Panc1 (cell line): ENCODE measurements at regions not wholly inside any gene's neighbourhood (a gene's known extent, or its start where the extent isn't known, plus 50 kb on each side); places are given as distances from the start of the nearest gene placed in this dataset.

Experiments used
- ATAC-seq: fragments of 200-7000 bp; cut with Tn5 transposase; 2 replicates; pipeline ENCODE4 v1.9.1; 2020; ENCODE audit warnings: mild to moderate bottlenecking, moderate library complexity
- BruUV-seq: library from RNA; stranded (reverse); fragments of 400-500 nt; replicated peaks from 2 replicates; lab custom pipeline; 2021; lab: Mats Ljungman, UMichigan
- CTCF ChIA-PET: fragments of 300-600 bp; sonication (Branson Sonifier 250); formaldehyde crosslinking; loops from one replicate; lab custom pipeline; 2022; ENCODE audit warnings: antibody characterized with exemption; lab: Charles Lee
- POLR2A ChIA-PET: fragments of 300-600 bp; sonication (Branson Sonifier 250); formaldehyde crosslinking; loops from one replicate; lab custom pipeline; 2022; ENCODE audit warnings: antibody characterized with exemption; lab: Charles Lee
- DNase-seq: peaks from one replicate; pipeline ENCODE4 v3.0.0-alpha.2; 2010; ENCODE audit warnings: low read depth, low spot score
- H3K27ac ChIP-seq: 2 replicates; pipeline ENCODE4 v1.5.1; 2011; ENCODE audit warnings: mild to moderate bottlenecking, low read length, inconsistent platforms
- H3K27me3 ChIP-seq: fragments of 200-500 bp; sonication (Bioruptor generic); 2 replicates; pipeline ENCODE4 v1.6.0; 2014; ENCODE audit warnings: low read length, inconsistent platforms; ENCODE audit not compliant: control insufficient read depth, insufficient read depth
- H3K36me3 ChIP-seq: fragments of 200-500 bp; sonication (Bioruptor generic); 2 replicates; pipeline ENCODE4 v1.5.1; 2014; ENCODE audit warnings: inconsistent platforms, mild to moderate bottlenecking, low read length, moderate library complexity; ENCODE audit not compliant: control insufficient read depth, insufficient read depth
- H3K4me1 ChIP-seq: 2 replicates; pipeline ENCODE4 v1.5.1; 2011; ENCODE audit warnings: inconsistent platforms, mild to moderate bottlenecking, low read length, moderate library complexity; ENCODE audit not compliant: control insufficient read depth, insufficient read depth
- H3K4me3 ChIP-seq, 2 experiments: 2 replicates each; pipeline ENCODE4 v1.5.1; 2011 to 2012; ENCODE audit warnings: low read depth in 2 of 2, low read length in 2 of 2, mild to moderate bottlenecking in 2 of 2, inconsistent platforms in 1 of 2, moderate library complexity in 1 of 2
- H3K9me3 ChIP-seq: fragments of 200-500 bp; sonication (Bioruptor generic); 2 replicates; pipeline ENCODE4 v1.5.1; 2014; ENCODE audit warnings: low read depth, mild to moderate bottlenecking, inconsistent platforms, low read length, moderate library complexity; ENCODE audit not compliant: control insufficient read depth, insufficient read depth
- CTCF ChIP-seq: fragments of 450-650 bp; IDR thresholded peaks from 2 replicates; pipeline ENCODE4 v1.5.1; 2017; ENCODE audit warnings: mild to moderate bottlenecking
- POLR2AphosphoS5 ChIP-seq: IDR thresholded peaks from 2 replicates; pipeline ENCODE4 v1.6.1; 2012; ENCODE audit warnings: mild to moderate bottlenecking, low read depth, low read length, moderate library complexity
- REST ChIP-seq, 2 experiments: IDR thresholded peaks; 2 replicates each; pipeline ENCODE4 v1.6.1; 2011 to 2012; ENCODE audit warnings: low read depth in 2 of 2, control low read depth in 1 of 2, low read length in 1 of 2, mild to moderate bottlenecking in 1 of 2, moderate library complexity in 1 of 2; ENCODE audit not compliant: insufficient read depth in 1 of 2
- SIN3A ChIP-seq: IDR thresholded peaks from 2 replicates; pipeline ENCODE4 v1.6.1; 2012; ENCODE audit warnings: low read depth, mild to moderate bottlenecking, low read length, moderate library complexity, borderline replicate concordance; ENCODE audit not compliant: insufficient read depth
- TCF7L2 ChIP-seq: IDR thresholded peaks from 2 replicates; pipeline ENCODE4 v1.6.1; 2011; ENCODE audit warnings: mild to moderate bottlenecking, low read depth, low read length, inconsistent platforms
- in situ Hi-C: cut with HindIII; loops from 2 replicates; pipeline ENCODE4 v1.10.0; 2016; ENCODE audit warnings: low sequenced_read_pairs, low pct_unique_long_range_greater_than_20kb
- intact Hi-C: fragments of 100-400 bp; cut with micrococcal nuclease; formaldehyde crosslinking; loops from one replicate; pipeline ENCODE4 v1.10.0; 2022; ENCODE audit not compliant: unreplicated experiment

DNA sequence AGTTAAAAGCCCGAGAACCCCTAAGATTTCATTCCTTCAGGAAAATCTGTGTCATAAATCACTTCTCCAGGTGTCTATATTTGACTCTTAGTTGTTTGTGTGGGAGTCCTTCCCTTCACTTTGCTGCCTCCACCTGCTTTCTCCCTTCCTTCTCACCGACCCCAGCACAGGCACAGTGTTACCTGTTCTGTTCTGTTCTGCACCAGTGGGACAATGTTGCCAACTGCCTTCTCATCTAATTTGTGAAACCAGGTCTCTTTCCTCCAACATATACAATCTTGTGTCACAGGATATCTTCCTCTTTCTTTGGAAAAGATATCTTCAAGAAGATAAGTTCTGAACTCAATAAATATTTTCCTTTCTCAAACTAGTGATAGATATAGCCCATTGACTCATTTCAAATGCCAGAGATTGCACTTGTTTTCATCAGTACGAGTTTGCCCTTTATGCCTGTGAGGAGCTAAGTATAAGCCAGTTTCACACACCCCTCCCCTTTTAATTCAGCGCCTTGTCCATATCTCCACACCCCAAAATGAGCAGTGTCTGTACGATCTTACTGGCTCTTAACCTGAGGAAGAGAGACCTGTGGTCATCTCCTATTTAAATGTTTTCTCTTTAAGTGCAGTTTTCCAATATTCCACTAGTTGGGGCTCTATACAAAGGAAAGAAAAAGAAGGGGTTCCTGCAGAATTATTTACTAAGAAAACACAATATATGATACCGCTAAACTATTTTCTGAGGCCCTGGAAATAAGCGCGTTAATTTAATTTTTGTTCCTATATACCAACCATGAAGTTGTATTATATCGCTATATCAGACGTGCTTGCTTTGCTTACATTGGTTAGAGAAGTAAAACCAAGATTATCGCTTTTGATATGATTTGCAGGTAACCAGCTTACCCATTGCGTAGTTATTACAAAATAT, 81.6 kb upstream of the PREP start:
- Histone ChIP-seq H3K36me3 (no peaks in the 10 kb centered on the region), H3K27me3 (no peaks in the 10 kb centered on the region), H3K27ac (peak overlapping the region; percentile 84), H3K4me1 (peaks cover 35% of the 10 kb centered on the region), H3K9me3 (no peaks in the 10 kb centered on the region), H3K4me3 (no peak overlapping the region)
- ATAC-seq (peak; percentile 74), DNase-seq (peak; percentile 55)
- TF ChIP-seq TCF7L2 (no peak), CTCF (peak; percentile 97), REST (IDR thresholded peaks at IDR 0.05; ENCODE audit: insufficient read depth in 1 of 2, low read depth in 2 of 2, low read length in 1 of 2) (no peak), SIN3A (no peak), POLR2AphosphoS5 (no peak)
- intact Hi-C loops (loop anchor here (2.0 to 10.0 kb wide), 5 partner anchors 52 to 816 kb away; partner anchors contain the start of gene PRDM1), in situ Hi-C loops (no loop called here)
- ChIA-PET CTCF (interaction anchor here (1.0 kb wide), 1 partner anchor 739 kb away, joined by 3 read pairs; no protein-coding TSS in a partner anchor), POLR2A (interaction anchor here (0.6 to 0.7 kb wide), 2 partner anchors 191 to 941 kb away, joined by 3 to 5 read pairs; no protein-coding TSS in a partner anchor)
- no TSS peak for BruUV-seq

- ChIA-PET CTCF (interaction anchor here (0.7 to 1.3 kb wide), 2 partner anchors 50 to 52 kb away, joined by 4 to 7 read pairs; no protein-coding TSS in a partner anchor), POLR2A (interaction anchor here (0.7 kb wide), 1 partner anchor 942 kb away, joined by 3 read pairs; no protein-coding TSS in a partner anchor)
- ATAC-seq (peak; percentile 80), DNase-seq (no peak)
- peak overlapping the region; percentile 84 for H3K27ac ChIP-seq
- in situ Hi-C loops (no loop called here), intact Hi-C loops (loop anchor here (5.0 to 10.0 kb wide), 3 partner anchors 51 to 601 kb away; partner anchors contain the start of gene PRDM1)
- TF ChIP-seq TCF7L2 = peak; percentile 88
- TF ChIP-seq POLR2AphosphoS5 = no peak
- TF ChIP-seq CTCF = no peak
- TF ChIP-seq REST (IDR thresholded peaks at IDR 0.05; ENCODE audit: insufficient read depth in 1 of 2, low read depth in 2 of 2, low read length in 1 of 2) = no peak
- no peak for TF ChIP-seq SIN3A
- H3K4me3 ChIP-seq = no peak overlapping the region
- H3K9me3 ChIP-seq = no peaks in the 10 kb centered on the region
- no TSS peak for BruUV-seq
- H3K4me1 ChIP-seq = peaks cover 27% of the 10 kb centered on the region
- no peaks in the 10 kb centered on the region for H3K36me3 ChIP-seq
- no peaks in the 10 kb centered on the region for H3K27me3 ChIP-seq
Observed at GRCh38 chr6:105483492-105483891, 80.6 kb upstream of the PREP start.
